ENCODE measurements at regions not wholly inside any gene's neighbourhood (a gene's known extent, or its start where the extent isn't known, plus 50 kb on each side); places are given as distances from the start of the nearest gene placed in this dataset.
A peak's percentile ranks its signal among the peaks of the same experiment; 100 is the strongest.

GRCh38 chr18:38635709-38636430 lies 1070.3 kb upstream of the CELF4 start:
- H3K4me3 Mint-ChIP-seq, result no peak overlapping the region
- H3K27ac Mint-ChIP-seq, result no peak overlapping the region
- DNase-seq (ENCODE audit: low spot score in 2 of 2) (no peak), ATAC-seq (no peak)
- H3K9me3 Mint-ChIP-seq, result peaks cover 15% of the 10 kb centered on the region
- no peaks in the 10 kb centered on the region for H3K36me3 Mint-ChIP-seq
- H3K4me1 Mint-ChIP-seq, result no peaks in the 10 kb centered on the region

GRCh38 chr18:38634117-38634516 lies 1068.5 kb upstream of the CELF4 start:
- no peak for DNase-seq (ENCODE audit: low spot score in 2 of 2)
- Mint-ChIP-seq H3K4me3 (no peak overlapping the region), H3K9me3 (peaks cover 11% of the 10 kb centered on the region), H3K27ac (no peak overlapping the region), H3K4me1 (no peaks in the 10 kb centered on the region), H3K36me3 (no peaks in the 10 kb centered on the region)
- no peak for ATAC-seq

- Mint-ChIP-seq H3K27ac (no peak overlapping the region), H3K4me3 (no peak overlapping the region), H3K4me1 (no peaks in the 10 kb centered on the region), H3K9me3 (peaks cover 6% of the 10 kb centered on the region), H3K36me3 (no peaks in the 10 kb centered on the region)
- DNase-seq (ENCODE audit: low spot score in 2 of 2), result no peak
- ATAC-seq, result no peak
Observed at GRCh38 chr18:38633333-38633732, 1067.7 kb upstream of the CELF4 start.

- no peak overlapping the region for H3K27ac Mint-ChIP-seq
- peaks cover 10% of the 10 kb centered on the region for H3K9me3 Mint-ChIP-seq
- DNase-seq (ENCODE audit: low spot score in 2 of 2) (no peak), ATAC-seq (no peak)
- no peaks in the 10 kb centered on the region for H3K36me3 Mint-ChIP-seq
- H3K4me3 Mint-ChIP-seq, result no peak overlapping the region
- no peaks in the 10 kb centered on the region for H3K4me1 Mint-ChIP-seq
Observed at GRCh38 chr18:38619129-38619528, 1053.5 kb upstream of the CELF4 start.

- no peak for ATAC-seq
- DNase-seq (ENCODE audit: low spot score in 2 of 2), result no peak
- Mint-ChIP-seq H3K36me3 (no peaks in the 10 kb centered on the region), H3K4me1 (no peaks in the 10 kb centered on the region), H3K4me3 (no peak overlapping the region), H3K27ac (no peak overlapping the region), H3K9me3 (peaks cover 10% of the 10 kb centered on the region)
Observed at GRCh38 chr18:38616306-38616705, 1050.7 kb upstream of the CELF4 start.

- DNase-seq (ENCODE audit: low spot score in 2 of 2), result no peak
- ATAC-seq, result no peak
- no peak overlapping the region for H3K4me3 Mint-ChIP-seq
- peaks cover 9% of the 10 kb centered on the region for H3K9me3 Mint-ChIP-seq
- H3K36me3 Mint-ChIP-seq, result no peaks in the 10 kb centered on the region
- no peaks in the 10 kb centered on the region for H3K4me1 Mint-ChIP-seq
- H3K27ac Mint-ChIP-seq, result no peak overlapping the region
Observed at GRCh38 chr18:38612904-38613303, 1047.3 kb upstream of the CELF4 start.

GRCh38 chr18:38611036-38611964 lies 1045.7 kb upstream of the CELF4 start:
- H3K9me3 Mint-ChIP-seq, result peaks cover 9% of the 10 kb centered on the region
- peak; percentile 78 for ATAC-seq
- no peak for DNase-seq (ENCODE audit: low spot score in 2 of 2)
- H3K36me3 Mint-ChIP-seq, result no peaks in the 10 kb centered on the region
- no peaks in the 10 kb centered on the region for H3K4me1 Mint-ChIP-seq
- H3K4me3 Mint-ChIP-seq, result no peak overlapping the region
- peak overlapping the region; percentile 37 for H3K27ac Mint-ChIP-seq

GRCh38 chr18:38606841-38607240 lies 1041.2 kb upstream of the CELF4 start:
- ATAC-seq, result peak; percentile 61
- Mint-ChIP-seq H3K9me3 (peaks cover 4% of the 10 kb centered on the region), H3K27ac (no peak overlapping the region), H3K36me3 (no peaks in the 10 kb centered on the region), H3K4me3 (no peak overlapping the region), H3K4me1 (no peaks in the 10 kb centered on the region)
- DNase-seq (ENCODE audit: low spot score in 2 of 2), result no peak

GRCh38 chr18:38602341-38602740 lies 1036.7 kb upstream of the CELF4 start:
- ATAC-seq, result no peak
- H3K4me3 Mint-ChIP-seq, result no peak overlapping the region
- H3K4me1 Mint-ChIP-seq, result no peaks in the 10 kb centered on the region
- no peaks in the 10 kb centered on the region for H3K9me3 Mint-ChIP-seq
- no peak for DNase-seq (ENCODE audit: low spot score in 2 of 2)
- H3K27ac Mint-ChIP-seq, result no peak overlapping the region
- no peaks in the 10 kb centered on the region for H3K36me3 Mint-ChIP-seq

GRCh38 chr18:38587571-38587970 lies 1022.0 kb upstream of the CELF4 start:
- Mint-ChIP-seq H3K9me3 (no peaks in the 10 kb centered on the region), H3K27ac (no peak overlapping the region), H3K36me3 (no peaks in the 10 kb centered on the region), H3K4me1 (no peaks in the 10 kb centered on the region), H3K4me3 (no peak overlapping the region)
- no peak for DNase-seq (ENCODE audit: low spot score in 2 of 2)
- ATAC-seq, result no peak

- H3K36me3 Mint-ChIP-seq, result no peaks in the 10 kb centered on the region
Observed at GRCh38 chr18:38586327-38586726, 1020.7 kb upstream of the CELF4 start.

GRCh38 chr18:38579764-38580163 lies 1014.2 kb upstream of the CELF4 start:
- Mint-ChIP-seq H3K4me3 (no peak overlapping the region), H3K27ac (no peak overlapping the region), H3K9me3 (peaks cover 16% of the 10 kb centered on the region), H3K36me3 (no peaks in the 10 kb centered on the region), H3K4me1 (peaks cover 12% of the 10 kb centered on the region)
- ATAC-seq, result no peak
- DNase-seq (ENCODE audit: low spot score in 2 of 2), result no peak

More at GRCh38 chr18:38586327-38586726, 1020.7 kb upstream of the CELF4 start:
- no peak overlapping the region for H3K4me3 Mint-ChIP-seq
- DNase-seq (ENCODE audit: low spot score in 2 of 2), result no peak
- ATAC-seq, result no peak
- peaks cover 6% of the 10 kb centered on the region for H3K9me3 Mint-ChIP-seq
- H3K4me1 Mint-ChIP-seq, result peaks cover 3% of the 10 kb centered on the region
- no peak overlapping the region for H3K27ac Mint-ChIP-seq

GRCh38 chr18:38576916-38577315 lies 1011.3 kb upstream of the CELF4 start:
- H3K4me3 Mint-ChIP-seq, result no peak overlapping the region
- H3K4me1 Mint-ChIP-seq, result peaks cover 12% of the 10 kb centered on the region
- H3K9me3 Mint-ChIP-seq, result peaks cover 18% of the 10 kb centered on the region
- ATAC-seq (no peak), DNase-seq (ENCODE audit: low spot score in 2 of 2) (no peak)
- no peak overlapping the region for H3K27ac Mint-ChIP-seq
- no peaks in the 10 kb centered on the region for H3K36me3 Mint-ChIP-seq

GRCh38 chr18:38576349-38576748 lies 1010.8 kb upstream of the CELF4 start:
- peaks cover 13% of the 10 kb centered on the region for H3K9me3 Mint-ChIP-seq
- no peak overlapping the region for H3K4me3 Mint-ChIP-seq
- H3K36me3 Mint-ChIP-seq, result no peaks in the 10 kb centered on the region
- no peak for ATAC-seq
- H3K4me1 Mint-ChIP-seq, result peaks cover 9% of the 10 kb centered on the region
- no peak for DNase-seq (ENCODE audit: low spot score in 2 of 2)
- no peak overlapping the region for H3K27ac Mint-ChIP-seq

GRCh38 chr18:38575648-38576047 lies 1010.0 kb upstream of the CELF4 start:
- no peaks in the 10 kb centered on the region for H3K36me3 Mint-ChIP-seq
- peak overlapping the region; percentile 9 for H3K4me3 Mint-ChIP-seq
- DNase-seq (ENCODE audit: low spot score in 2 of 2) (no peak), ATAC-seq (peak; percentile 89)
- H3K4me1 Mint-ChIP-seq, result peaks cover 7% of the 10 kb centered on the region
- H3K27ac Mint-ChIP-seq, result no peak overlapping the region
- peaks cover 11% of the 10 kb centered on the region for H3K9me3 Mint-ChIP-seq

GRCh38 chr18:38575023-38575422 lies 1009.4 kb upstream of the CELF4 start:
- ATAC-seq (peak; percentile 58), DNase-seq (ENCODE audit: low spot score in 2 of 2) (no peak)
- Mint-ChIP-seq H3K4me1 (peaks cover 7% of the 10 kb centered on the region), H3K9me3 (peaks cover 11% of the 10 kb centered on the region), H3K4me3 (no peak overlapping the region), H3K36me3 (no peaks in the 10 kb centered on the region), H3K27ac (no peak overlapping the region)

All from stimulated activated effector memory CD8-positive, alpha-beta T cell treated with anti-CD3 and anti-CD28 coated beads, Interleukin-12 subunit alpha, Interleukin-12 subunit beta, amount 100 ng/mL, for 72 hours (primary cell).